GM21717 (cell line): ENCODE measurements at regions not wholly inside any gene's neighbourhood (a gene's known extent, or its start where the extent isn't known, plus 50 kb on each side); places are given as distances from the start of the nearest gene placed in this dataset.

Experiments
- ATAC-seq: cut with Tn5 transposase; IDR thresholded peaks from one replicate; pipeline ENCODE4 v1.9.1; 2021; ENCODE audit warnings: mild to moderate bottlenecking, moderate library complexity; ENCODE audit not compliant: unreplicated experiment

DNA sequence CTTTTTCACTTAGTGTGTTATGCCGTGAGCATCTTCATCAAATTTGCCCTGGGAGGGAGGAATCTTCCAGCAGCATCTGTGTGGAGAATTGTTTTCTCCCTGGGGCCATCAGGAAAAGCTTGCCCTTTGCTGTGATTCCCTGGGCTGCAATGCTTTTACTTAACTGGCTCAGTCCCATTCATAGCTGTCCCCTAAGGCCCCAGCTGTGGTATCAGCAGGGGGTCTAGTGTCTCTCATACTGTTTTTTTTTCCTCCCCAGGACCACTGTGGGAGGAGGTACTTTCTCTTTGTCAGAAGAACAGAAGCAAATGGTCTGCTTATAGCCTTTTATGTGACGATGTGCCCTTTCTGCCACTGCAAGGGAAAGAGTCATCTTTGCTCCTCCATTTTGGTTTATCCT, 176.8 kb upstream of the CELF4 start:
- no peak for ATAC-seq

- ATAC-seq: no peak
These were observed 175.5 kb upstream of the CELF4 start for GRCh38 chr18:37741032-37741623.

GRCh38 chr18:37734406-37734805, 168.8 kb upstream of the CELF4 start:
- ATAC-seq: no peak

- ATAC-seq: no peak
These were observed 164.1 kb upstream of the CELF4 start for GRCh38 chr18:37729716-37730115.

- no peak for ATAC-seq
These were observed 158.6 kb upstream of the CELF4 start for GRCh38 chr18:37724206-37724605.

DNA sequence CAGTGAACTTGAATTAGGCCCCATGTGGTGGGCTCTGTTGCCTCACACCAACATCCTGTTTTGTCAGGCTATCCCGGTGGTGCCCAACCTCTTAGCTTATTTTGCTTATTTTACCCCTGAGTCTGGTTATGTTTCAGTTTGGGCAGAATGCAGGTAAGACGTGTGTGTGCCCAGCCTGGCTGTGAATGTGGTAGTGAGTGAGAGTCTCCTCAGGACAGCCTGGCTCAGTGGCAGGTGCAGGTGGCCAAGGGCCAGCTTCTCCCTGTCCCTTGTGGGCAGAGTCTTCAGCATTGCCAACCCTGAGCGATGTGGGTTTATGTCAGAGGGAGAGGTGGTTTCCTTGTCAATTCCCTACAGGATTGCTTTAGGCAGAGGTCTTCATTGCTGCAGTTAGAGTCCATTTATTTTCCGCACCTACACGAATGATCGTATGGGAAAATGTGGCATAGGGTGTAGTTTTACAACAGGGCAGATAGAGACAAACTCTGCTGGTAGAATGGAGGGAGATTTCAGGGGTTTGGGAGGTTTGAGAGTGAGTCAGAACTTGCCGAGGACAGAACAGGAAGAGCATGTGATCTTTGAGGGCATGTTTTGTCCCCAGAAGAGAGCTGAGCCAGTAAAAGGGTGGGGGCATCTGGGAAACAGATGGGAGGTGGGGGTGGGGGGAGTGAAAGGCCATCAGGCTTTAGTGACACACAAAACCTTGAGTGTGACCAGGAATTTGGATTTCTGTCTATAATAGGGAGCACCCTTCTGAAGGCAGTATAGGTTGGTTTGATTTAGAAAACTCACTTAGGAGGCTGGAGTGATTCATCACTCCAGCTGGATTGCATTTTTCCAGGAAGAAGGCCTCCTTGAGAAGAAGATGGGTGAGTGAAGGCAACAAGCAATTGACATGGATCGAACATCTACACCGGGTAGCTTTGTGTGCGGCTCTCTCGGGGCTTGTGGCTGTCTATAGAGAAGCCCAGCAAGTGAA, 156.2 kb upstream of the CELF4 start:
- no peak for ATAC-seq

DNA sequence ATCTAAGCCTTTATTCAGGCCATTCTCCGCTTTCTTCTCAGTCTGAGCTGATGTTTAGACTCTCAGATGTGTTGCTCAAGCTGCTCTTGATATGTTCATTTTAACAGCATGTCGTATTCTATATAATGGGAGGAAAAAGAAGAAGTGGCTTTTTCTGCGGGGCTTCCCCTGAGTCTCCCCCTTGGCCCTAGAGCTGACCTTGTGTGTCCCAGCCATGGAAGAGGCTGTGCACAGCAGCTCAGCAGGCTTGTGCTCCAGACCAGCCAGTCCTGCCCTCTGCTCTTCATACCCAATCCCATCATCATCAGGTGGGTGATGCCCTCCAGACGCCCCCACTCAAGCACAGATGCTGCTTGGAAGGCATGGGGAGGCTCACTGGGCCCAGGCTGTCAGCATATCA, 155.1 kb upstream of the CELF4 start:
- no peak for ATAC-seq

DNA sequence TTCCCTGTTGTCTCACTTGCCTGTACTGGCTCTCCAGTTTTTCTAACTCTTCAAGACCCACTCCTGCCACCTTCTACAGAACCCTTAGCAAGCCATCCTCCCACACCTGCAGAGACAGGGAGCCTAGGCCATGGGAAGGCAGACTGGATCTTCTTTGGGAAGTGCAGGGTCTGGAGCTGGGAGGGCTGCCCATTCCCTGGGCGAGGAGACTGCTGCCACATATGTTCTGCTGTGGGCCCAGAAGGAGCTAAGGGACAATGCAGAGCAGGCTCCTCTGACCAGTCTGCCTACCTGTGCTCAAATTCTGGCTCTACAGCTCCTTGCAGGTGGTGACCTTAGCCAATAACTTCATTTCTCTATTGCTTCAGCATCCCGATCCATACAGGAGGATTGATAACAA, 152.1 kb upstream of the CELF4 start:
- no peak for ATAC-seq

DNA sequence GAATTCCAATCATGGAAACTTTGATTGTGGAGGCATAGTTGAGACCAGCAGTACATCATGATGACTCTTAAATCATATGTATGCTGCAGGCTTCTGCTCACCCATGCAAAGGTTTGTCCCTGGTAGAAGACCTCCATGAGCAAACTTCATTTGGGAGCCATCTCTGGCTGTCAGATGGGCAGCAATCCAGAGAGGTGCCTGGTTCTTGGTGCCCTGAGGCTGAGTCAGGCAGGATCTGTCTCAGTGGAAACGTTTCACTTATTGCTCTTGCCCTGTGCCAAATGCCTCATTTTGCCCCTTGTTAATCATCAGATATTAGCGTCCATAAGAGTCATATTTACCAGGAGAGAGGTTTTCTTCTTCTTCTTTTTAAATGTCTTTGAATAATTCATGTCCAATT, 151.5 kb upstream of the CELF4 start:
- no peak for ATAC-seq

DNA sequence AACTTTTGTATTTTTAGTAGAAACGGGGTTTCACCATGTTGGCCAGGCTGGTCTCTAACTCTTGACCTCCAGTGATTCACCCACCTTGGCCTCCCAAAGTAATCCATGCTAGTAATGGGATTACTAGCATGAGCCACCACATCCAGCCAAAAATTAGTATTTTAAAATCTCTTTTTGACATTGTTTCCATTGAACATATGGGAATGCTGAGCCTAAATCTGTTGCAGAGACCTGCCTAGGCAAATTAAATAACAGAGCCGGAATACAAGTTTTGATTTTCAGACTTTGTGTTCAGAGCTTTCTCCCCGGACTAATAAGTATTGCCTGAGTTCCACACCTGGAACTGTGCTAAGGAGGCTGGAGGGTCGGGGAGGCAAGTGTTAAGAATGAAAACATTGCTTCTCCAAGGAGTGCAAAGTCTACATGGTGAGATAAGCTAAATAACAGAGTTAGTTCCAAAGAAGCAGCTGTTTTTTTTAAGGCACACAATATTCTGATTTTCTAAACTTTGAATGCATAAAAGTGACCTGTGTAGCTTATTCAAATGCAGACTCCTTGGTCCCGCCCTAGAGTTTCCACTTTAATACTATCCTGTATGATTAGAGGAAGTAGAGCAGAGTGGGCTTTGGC, 150.6 kb upstream of the CELF4 start:
- no peak for ATAC-seq

DNA sequence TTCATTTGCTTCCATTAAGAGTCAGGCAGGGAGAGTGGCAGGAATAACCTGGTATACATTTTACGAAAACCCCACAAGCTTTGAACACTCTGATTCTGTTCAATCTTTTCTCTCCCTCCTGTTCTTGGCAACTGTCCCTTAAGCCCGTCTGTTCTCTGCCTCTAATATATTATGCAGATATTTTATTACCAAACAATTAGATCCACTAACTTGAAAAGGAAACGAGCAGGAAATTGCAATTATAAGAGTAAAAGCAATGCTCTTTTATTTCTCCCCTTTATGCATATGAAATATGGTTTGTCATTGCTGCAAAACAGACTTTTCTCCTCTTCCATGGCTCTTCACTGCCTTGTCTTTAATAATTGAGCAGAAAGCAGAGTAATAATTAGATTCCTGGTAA, 149.1 kb upstream of the CELF4 start:
- ATAC-seq: no peak

GRCh38 chr18:37712776-37713175, 147.2 kb upstream of the CELF4 start:
- no peak for ATAC-seq

DNA sequence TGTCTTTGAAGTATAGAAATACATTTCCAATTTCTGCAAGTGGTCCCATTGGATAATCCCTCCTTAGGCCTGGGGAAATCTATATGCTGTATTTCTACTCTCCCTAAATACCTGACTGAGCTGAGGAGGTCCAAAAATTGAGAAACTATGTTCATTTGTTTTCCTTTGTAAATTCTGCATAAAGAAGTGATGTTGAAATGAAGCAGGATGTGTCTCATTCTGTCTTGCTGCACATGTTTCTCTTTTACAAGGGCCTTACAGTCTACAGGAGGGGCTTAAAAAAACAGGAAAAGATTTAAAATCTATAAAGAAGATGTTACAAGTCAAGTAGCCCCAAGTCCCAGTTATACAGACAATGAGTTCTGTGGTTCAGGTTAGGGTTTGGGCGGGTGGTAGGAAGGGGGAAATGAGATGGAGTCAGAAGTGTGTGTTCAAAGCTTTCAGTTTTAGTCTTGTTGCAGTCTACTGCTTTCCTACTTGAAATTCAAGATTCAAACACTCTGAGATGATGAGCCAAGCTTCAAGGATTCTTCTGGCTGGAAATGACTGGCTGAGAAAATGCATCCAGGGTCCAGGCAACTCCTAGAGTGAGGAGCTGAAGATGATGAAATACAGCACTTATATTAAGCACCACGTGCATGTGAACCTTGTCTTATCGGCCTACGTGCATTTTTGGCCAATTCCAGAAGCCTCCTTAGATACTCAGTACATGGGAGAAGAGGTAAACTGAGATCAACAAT, 146.3 kb upstream of the CELF4 start:
- ATAC-seq: no peak

DNA sequence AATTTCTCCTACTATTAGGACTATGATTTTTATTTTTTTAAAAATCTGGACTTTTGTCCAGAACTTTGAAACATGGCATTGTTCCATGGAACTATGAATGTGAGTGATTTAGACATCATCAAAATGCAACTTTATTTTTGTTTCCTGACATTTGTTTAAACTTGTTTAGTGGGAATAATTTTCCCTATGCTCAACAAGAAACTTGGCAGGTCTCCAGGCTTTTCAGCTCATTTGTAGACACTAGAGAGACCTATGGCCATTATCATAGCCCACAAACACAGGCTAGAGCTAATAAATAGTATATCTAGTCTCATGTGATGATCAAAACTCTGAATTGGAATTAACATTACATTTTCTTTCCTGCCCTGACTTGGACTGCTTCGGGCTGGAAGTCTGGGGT, 145.1 kb upstream of the CELF4 start:
- ATAC-seq: no peak

GRCh38 chr18:37709740-37710139, 144.1 kb upstream of the CELF4 start:
- ATAC-seq: no peak

GRCh38 chr18:37705016-37705415, 139.4 kb upstream of the CELF4 start:
- ATAC-seq: no peak

GRCh38 chr18:37702841-37703240, 137.2 kb upstream of the CELF4 start:
- ATAC-seq: no peak

DNA sequence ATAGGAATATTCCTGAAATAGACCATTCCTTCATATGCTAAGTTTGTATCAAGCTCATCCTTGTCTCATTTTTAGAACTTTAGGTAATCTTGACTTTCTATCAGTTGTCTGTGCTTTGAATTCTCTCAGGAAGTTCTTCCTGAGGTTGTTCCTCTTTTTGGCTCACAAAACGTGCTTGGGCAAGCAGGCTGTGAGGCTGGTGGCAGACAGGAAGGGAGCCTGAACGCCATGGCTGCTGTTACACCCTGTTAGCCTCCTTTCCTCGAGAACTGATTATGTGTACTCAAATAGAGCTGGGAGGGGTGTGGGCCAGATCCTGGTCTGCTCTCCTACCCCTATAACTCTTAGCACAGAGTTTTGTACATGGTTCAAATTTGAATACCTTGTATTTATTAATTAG, 136.4 kb upstream of the CELF4 start:
- no peak for ATAC-seq

DNA sequence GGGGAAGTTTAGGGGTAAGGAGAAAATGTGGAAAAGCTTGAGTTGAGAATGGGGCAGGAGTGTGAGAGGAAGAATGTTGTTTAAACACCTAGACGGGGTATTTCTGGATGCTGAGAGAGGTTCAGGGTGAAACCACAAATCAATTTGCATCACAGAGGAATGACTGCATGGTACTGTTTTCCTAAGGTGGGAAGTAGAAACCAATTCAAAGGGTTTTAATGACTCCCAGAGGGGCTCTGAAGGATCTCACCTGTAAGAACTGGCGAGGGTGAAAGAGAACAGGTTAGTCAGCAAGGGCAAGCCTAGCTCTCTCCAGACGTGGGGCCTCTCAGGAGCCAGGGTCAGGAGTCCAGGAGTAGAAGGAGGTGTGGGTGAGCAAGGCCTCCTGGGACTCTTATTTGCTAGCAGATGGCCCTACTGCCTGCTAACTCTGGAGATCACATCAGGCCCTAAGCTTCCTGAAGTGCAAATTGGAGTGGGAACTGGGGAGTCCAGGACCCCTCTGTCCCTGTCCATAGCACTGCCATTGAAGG, 133.0 kb upstream of the CELF4 start:
- ATAC-seq: no peak

DNA sequence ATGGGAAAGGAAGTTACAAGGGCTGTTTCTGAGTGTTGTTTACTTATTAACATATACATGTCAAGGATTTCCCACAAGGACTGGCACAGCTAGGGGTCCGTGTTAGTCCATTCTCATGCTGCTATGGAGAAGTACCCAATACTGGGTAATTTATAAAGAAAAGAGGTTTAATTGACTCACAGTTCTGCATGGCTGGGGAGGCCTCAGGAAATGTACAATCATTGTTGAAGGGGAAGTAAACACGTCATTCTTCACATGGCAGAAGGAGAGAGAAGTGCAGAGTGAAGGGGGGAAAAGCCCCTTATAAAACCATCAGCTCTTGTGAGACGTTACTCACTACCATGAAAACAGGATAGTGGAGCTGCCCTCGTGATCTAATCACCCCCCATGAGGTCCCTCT, 128.9 kb upstream of the CELF4 start:
- no peak for ATAC-seq

GRCh38 chr18:37691162-37691561, 125.6 kb upstream of the CELF4 start:
- no peak for ATAC-seq
